ENCODE measurements at regions not wholly inside any gene's neighbourhood (a gene's known extent, or its start where the extent isn't known, plus 50 kb on each side); places are given as distances from the start of the nearest gene placed in this dataset.

DNA sequence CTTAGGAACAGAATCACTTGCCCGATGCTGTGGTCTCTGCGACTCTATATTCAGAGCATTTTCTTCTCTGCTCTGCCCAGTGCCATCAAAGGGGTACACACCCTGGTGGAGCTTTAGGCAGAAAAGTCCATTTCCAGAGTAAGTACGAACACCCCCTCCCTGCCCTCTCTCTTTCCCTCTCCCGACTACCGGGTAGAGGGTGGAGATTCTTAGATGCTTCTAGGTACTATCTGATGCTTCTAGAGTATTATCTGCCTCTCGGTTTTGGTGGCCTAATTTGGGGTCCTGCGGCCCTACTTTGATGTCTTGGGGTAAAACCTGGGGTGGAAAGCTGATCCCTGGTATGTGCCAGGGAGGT, 245.4 kb upstream of the SOX4 start:
- TF ChIP-seq, protein P1, sequence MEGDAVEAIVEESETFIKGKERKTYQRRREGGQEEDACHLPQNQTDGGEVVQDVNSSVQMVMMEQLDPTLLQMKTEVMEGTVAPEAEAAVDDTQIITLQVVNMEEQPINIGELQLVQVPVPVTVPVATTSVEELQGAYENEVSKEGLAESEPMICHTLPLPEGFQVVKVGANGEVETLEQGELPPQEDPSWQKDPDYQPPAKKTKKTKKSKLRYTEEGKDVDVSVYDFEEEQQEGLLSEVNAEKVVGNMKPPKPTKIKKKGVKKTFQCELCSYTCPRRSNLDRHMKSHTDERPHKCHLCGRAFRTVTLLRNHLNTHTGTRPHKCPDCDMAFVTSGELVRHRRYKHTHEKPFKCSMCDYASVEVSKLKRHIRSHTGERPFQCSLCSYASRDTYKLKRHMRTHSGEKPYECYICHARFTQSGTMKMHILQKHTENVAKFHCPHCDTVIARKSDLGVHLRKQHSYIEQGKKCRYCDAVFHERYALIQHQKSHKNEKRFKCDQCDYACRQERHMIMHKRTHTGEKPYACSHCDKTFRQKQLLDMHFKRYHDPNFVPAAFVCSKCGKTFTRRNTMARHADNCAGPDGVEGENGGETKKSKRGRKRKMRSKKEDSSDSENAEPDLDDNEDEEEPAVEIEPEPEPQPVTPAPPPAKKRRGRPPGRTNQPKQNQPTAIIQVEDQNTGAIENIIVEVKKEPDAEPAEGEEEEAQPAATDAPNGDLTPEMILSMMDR (IDR thresholded peaks at IDR 0.05; ENCODE audit: borderline replicate concordance, extremely low read depth, low read length, poor library complexity, severe bottlenecking) = no peak
- no peak for TF ChIP-seq EZH2 (IDR thresholded peaks at IDR 0.05; ENCODE audit: borderline replicate concordance, low read depth, low read length, severe bottlenecking)

Data from DND-41 (cell line).